ENCODE measurements at regions not wholly inside any gene's neighbourhood (a gene's known extent, or its start where the extent isn't known, plus 50 kb on each side); places are given as distances from the start of the nearest gene placed in this dataset.
A peak's percentile ranks its signal among the peaks of the same experiment; 100 is the strongest.

GRCh38 chr12:45669792-45670191, 59.7 kb upstream of the ARID2 start:
- no peak for DNase-seq (ENCODE audit: low spot score)

DNA sequence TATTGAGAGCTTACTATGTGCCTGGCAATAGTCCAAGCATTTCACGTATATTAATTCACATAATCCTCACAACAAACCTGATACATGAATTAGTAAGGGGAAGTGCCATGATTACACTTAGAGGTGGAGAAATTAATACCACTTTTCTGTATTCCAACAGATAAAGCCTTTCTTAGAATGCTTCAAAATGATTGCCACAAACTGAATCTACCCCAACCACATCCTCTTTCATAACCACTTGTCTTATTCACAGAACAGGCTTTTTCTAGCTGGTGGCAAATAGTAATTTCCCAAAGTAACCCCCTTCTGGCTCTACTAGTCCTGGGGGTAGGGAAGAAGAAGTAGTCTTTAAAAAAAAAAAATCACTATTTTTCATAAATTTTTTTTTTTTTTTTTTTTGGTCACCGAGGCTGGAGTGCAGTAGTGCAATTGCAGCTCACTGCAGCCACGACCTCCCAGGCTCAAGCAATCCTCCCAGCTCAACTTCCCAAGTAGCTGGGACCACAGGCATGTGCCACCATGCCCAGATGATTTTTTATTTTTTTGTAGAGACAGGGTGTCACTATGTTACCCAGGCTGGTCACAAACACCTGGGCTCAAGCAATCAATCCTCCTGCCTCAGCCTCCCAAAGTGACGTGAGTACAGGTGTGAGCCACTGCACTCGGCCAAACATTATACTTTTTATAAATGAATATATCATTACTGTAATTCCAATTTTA, 59.0 kb upstream of the ARID2 start:
- peak; percentile 80 for DNase-seq (ENCODE audit: low spot score)

DNA sequence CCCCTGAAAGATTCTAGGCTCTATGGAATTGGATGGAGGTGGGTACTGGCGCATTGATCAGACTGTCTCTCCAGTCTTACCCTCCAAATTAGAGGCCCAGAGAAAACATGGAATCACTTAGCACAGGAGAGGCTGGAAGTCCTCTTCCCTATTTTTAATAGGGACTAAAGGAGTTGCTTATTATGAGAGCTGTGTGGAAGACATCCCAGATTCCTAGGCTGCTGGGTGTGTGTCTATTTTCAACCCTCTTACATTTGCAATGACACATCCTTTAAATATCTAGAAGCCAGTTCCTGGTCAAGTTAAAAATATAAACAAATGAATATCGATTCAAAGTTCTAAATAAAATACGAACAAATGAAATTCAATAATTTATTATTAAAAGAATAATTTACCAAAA, 58.3 kb upstream of the ARID2 start:
- DNase-seq (ENCODE audit: low spot score) = no peak

GRCh38 chr12:45674181-45674977, 55.1 kb upstream of the ARID2 start:
- DNase-seq (ENCODE audit: low spot score) = no peak

GRCh38 chr12:45675534-45675933, 54.0 kb upstream of the ARID2 start:
- no peak for DNase-seq (ENCODE audit: low spot score)
